Glutamatergic neuron (in vitro differentiated cells): ENCODE measurements at regions not wholly inside any gene's neighbourhood (a gene's known extent, or its start where the extent isn't known, plus 50 kb on each side); places are given as distances from the start of the nearest gene placed in this dataset.

Source experiments
- DNase-seq: peaks from one replicate; pipeline ENCODE4 v3.0.0; 2022
- H3K27ac Mint-ChIP-seq: one replicate; pipeline ENCODE4 v1.8.0; 2020; ENCODE audit warnings: mild to moderate bottlenecking, mixed read lengths, inconsistent platforms; ENCODE audit not compliant: unreplicated experiment
- H3K27me3 Mint-ChIP-seq: one replicate; pipeline ENCODE4 v1.8.0; 2020; ENCODE audit warnings: mild to moderate bottlenecking, moderate library complexity, mixed read lengths, inconsistent platforms; ENCODE audit not compliant: unreplicated experiment
- H3K36me3 Mint-ChIP-seq: one replicate; pipeline ENCODE4 v1.8.0; 2020; ENCODE audit warnings: mild to moderate bottlenecking, mixed read lengths, inconsistent platforms; ENCODE audit not compliant: unreplicated experiment
- H3K4me1 Mint-ChIP-seq: one replicate; pipeline ENCODE4 v1.8.0; 2020; ENCODE audit warnings: mild to moderate bottlenecking, low read depth, mixed read lengths, inconsistent platforms; ENCODE audit not compliant: unreplicated experiment
- H3K4me3 Mint-ChIP-seq: one replicate; pipeline ENCODE4 v1.8.0; 2020; ENCODE audit warnings: mild to moderate bottlenecking, mixed read lengths, inconsistent platforms; ENCODE audit not compliant: unreplicated experiment
- H3K9me3 Mint-ChIP-seq: one replicate; pipeline ENCODE4 v1.8.0; 2020; ENCODE audit warnings: mild to moderate bottlenecking, moderate library complexity, mixed read lengths, inconsistent platforms; ENCODE audit not compliant: unreplicated experiment
- TF ChIP-seq, protein P1 (sequence below): fragments of 200-600 bp; sonication (generic); IDR thresholded peaks from one replicate; pipeline ENCODE4 v1.5.0; 2021; ENCODE audit not compliant: partially characterized antibody, unreplicated experiment

DNA sequence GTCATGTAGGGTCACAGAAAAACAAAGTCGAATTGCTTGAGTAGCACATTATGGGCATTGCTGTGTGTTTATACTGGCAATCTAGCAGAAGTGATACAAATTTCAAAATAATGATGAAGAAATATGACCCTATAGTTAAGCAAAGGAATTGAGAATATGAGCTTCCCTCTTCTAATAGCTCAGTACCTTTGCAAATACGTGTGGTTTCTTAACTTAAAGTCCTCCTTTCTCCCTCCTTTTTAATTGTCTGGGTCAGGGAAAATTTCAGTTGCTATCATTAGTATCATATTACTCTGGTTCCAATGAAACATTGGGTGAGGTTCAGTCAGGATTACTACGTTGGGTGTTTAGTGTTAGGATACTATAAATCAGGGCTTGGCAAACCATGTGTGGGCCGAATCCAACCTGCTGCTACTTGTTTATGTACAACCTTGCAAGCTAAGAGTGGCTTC lies 166.8 kb upstream of the CARMIL1 start:
- TF ChIP-seq, protein P1, sequence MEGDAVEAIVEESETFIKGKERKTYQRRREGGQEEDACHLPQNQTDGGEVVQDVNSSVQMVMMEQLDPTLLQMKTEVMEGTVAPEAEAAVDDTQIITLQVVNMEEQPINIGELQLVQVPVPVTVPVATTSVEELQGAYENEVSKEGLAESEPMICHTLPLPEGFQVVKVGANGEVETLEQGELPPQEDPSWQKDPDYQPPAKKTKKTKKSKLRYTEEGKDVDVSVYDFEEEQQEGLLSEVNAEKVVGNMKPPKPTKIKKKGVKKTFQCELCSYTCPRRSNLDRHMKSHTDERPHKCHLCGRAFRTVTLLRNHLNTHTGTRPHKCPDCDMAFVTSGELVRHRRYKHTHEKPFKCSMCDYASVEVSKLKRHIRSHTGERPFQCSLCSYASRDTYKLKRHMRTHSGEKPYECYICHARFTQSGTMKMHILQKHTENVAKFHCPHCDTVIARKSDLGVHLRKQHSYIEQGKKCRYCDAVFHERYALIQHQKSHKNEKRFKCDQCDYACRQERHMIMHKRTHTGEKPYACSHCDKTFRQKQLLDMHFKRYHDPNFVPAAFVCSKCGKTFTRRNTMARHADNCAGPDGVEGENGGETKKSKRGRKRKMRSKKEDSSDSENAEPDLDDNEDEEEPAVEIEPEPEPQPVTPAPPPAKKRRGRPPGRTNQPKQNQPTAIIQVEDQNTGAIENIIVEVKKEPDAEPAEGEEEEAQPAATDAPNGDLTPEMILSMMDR = no peak
- no peaks in the 10 kb centered on the region for H3K9me3 Mint-ChIP-seq
- H3K4me1 Mint-ChIP-seq = no peaks in the 10 kb centered on the region
- no peaks in the 10 kb centered on the region for H3K27me3 Mint-ChIP-seq
- no peaks in the 10 kb centered on the region for H3K36me3 Mint-ChIP-seq
- H3K4me3 Mint-ChIP-seq = no peak overlapping the region
- DNase-seq = no peak
- H3K27ac Mint-ChIP-seq = no peak overlapping the region

DNA sequence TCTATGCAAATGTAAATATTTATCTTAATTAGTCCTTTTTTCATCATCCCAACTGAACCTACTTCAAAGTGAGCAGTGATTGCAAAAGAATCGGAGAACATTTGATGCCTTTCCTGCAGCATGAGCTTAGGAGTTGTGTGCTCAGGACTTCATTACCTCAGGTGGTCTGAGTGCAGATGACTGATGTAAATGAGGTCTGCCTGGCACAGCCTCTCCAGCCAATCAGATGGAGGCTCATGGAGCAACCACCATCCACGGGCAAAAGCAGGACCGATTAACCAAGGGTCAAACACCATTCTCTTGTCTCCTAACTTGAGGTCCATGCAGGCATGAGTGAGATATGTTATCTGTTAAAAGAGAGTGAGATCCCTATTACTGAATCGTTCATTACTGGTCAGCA lies 165.7 kb upstream of the CARMIL1 start:
- TF ChIP-seq, protein P1 = no peak
- no peak overlapping the region for H3K4me3 Mint-ChIP-seq
- no peaks in the 10 kb centered on the region for H3K36me3 Mint-ChIP-seq
- H3K4me1 Mint-ChIP-seq = no peaks in the 10 kb centered on the region
- no peak for DNase-seq
- H3K27ac Mint-ChIP-seq = no peak overlapping the region
- H3K27me3 Mint-ChIP-seq = no peaks in the 10 kb centered on the region
- no peaks in the 10 kb centered on the region for H3K9me3 Mint-ChIP-seq

DNA sequence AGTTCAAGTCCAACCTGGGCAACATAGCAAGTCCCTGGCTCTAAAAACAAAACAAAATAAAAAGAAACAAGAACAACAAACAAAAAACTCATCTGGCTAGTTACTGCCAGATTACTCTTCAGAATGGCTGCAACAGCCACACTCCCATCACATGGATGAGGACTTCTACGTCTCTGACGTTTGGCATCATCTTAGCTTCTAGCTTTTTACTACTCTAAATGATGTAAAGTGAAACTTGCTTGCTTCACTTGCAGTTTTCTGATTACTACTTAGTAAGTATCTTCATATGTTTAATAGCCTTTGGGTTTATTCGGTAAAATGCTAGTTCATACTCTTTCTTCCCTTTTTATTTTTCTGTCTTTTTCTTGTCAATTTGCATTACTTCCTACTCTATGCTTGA lies 161.1 kb upstream of the CARMIL1 start:
- TF ChIP-seq, protein P1 = no peak
- Mint-ChIP-seq H3K27ac (no peak overlapping the region), H3K36me3 (no peaks in the 10 kb centered on the region), H3K27me3 (no peaks in the 10 kb centered on the region), H3K9me3 (no peaks in the 10 kb centered on the region), H3K4me3 (no peak overlapping the region), H3K4me1 (no peaks in the 10 kb centered on the region)
- DNase-seq = no peak

DNA sequence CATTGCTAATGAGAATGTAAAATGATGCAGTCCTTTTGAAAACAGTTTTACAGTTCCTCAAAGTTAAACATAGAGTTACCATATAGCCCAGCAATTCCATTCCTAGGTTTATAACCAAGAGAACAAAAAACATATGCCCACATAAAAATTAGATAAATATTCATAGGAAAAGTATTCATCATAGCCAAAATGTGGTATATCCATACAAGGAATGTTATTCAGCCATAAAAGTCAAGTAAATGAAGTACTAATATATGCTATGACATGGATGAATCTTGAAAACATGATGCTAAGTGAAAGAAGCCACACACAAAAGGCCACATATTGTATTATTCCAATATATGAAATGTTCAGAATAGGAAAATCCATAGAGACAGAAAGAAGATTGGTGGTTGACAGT lies 158.0 kb upstream of the CARMIL1 start:
- Mint-ChIP-seq H3K9me3 (no peaks in the 10 kb centered on the region), H3K4me3 (no peak overlapping the region), H3K4me1 (no peaks in the 10 kb centered on the region), H3K27ac (no peak overlapping the region), H3K36me3 (no peaks in the 10 kb centered on the region), H3K27me3 (no peaks in the 10 kb centered on the region)
- no peak for DNase-seq
- TF ChIP-seq, protein P1 = no peak

DNA sequence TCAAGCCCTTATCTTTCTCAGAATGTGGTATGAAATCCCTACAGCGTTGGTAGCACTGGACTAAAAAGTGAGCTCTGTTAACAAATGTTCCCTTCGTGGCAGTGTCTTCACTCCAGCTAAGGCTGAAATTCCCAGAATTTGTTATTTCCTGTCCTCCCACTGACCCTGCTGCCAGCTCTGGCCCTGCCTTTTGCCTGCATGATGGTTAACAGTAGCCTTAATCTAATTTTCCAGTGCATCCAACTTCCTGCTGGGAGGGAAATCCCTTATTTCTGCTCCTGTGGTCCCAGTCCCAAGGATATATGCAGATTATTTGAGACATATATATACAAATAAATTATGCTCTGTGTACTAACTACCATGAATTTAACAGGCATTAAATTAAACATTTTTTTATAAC lies 157.2 kb upstream of the CARMIL1 start:
- no peaks in the 10 kb centered on the region for H3K9me3 Mint-ChIP-seq
- DNase-seq = no peak
- H3K27me3 Mint-ChIP-seq = no peaks in the 10 kb centered on the region
- no peak overlapping the region for H3K27ac Mint-ChIP-seq
- TF ChIP-seq, protein P1 = no peak
- H3K4me3 Mint-ChIP-seq = no peak overlapping the region
- no peaks in the 10 kb centered on the region for H3K36me3 Mint-ChIP-seq
- no peaks in the 10 kb centered on the region for H3K4me1 Mint-ChIP-seq
